ENCODE measurements at regions not wholly inside any gene's neighbourhood (a gene's known extent, or its start where the extent isn't known, plus 50 kb on each side); places are given as distances from the start of the nearest gene placed in this dataset.

GRCh38 chr2:43127941-43128558 is 98.4 kb downstream of the ZFP36L2 start:
- no peak for DNase-seq

GRCh38 chr2:43127208-43127940 is 99.0 kb downstream of the ZFP36L2 start:
- DNase-seq, result no peak

GRCh38 chr2:43126817-43127207 is 99.6 kb downstream of the ZFP36L2 start:
- DNase-seq, result no peak

GRCh38 chr2:43125090-43125998 is 101.1 kb downstream of the ZFP36L2 start:
- no peak for DNase-seq

GRCh38 chr2:43124687-43125057 is 101.7 kb downstream of the ZFP36L2 start:
- no peak for DNase-seq

GRCh38 chr2:43123981-43124686 is 102.3 kb downstream of the ZFP36L2 start:
- DNase-seq, result no peak

- DNase-seq, result no peak
Observed at GRCh38 chr2:43123486-43123885, 102.9 kb downstream of the ZFP36L2 start.

GRCh38 chr2:43123028-43123427 is 103.4 kb downstream of the ZFP36L2 start:
- DNase-seq, result no peak

GRCh38 chr2:43121580-43122314 is 104.7 kb downstream of the ZFP36L2 start:
- DNase-seq, result no peak

GRCh38 chr2:43119303-43119702 is 107.1 kb downstream of the ZFP36L2 start:
- DNase-seq, result no peak

- no peak for DNase-seq
Observed at GRCh38 chr2:43117521-43118143, 108.8 kb downstream of the ZFP36L2 start.

GRCh38 chr2:43116988-43117387 is 109.4 kb downstream of the ZFP36L2 start:
- DNase-seq, result no peak

- no peak for DNase-seq
Observed at GRCh38 chr2:43115881-43116280, 110.5 kb downstream of the ZFP36L2 start.

- no peak for DNase-seq
Observed at GRCh38 chr2:43114210-43114609, 112.2 kb downstream of the ZFP36L2 start.

GRCh38 chr2:43111788-43112554 is 114.4 kb downstream of the ZFP36L2 start:
- DNase-seq, result no peak

GRCh38 chr2:43110442-43110871 is 115.9 kb downstream of the ZFP36L2 start:
- DNase-seq, result no peak

GRCh38 chr2:43109261-43109743 is 117.1 kb downstream of the ZFP36L2 start:
- no peak for DNase-seq

GRCh38 chr2:43107679-43108078 is 118.7 kb downstream of the ZFP36L2 start:
- DNase-seq, result no peak

- no peak for DNase-seq
Observed at GRCh38 chr2:43106559-43107527, 119.6 kb downstream of the ZFP36L2 start.

All from amniotic stem cell (primary cell).